Keratinocyte (primary cell): ENCODE measurements at regions not wholly inside any gene's neighbourhood (a gene's known extent, or its start where the extent isn't known, plus 50 kb on each side); places are given as distances from the start of the nearest gene placed in this dataset.

Experiments used
- DNase-seq: peaks from one replicate; pipeline ENCODE4 v3.0.0-alpha.2; 2011; ENCODE audit warnings: low read depth, missing footprints, low spot score
- FAIRE-seq: peaks from 2 replicates; lab custom pipeline; 2011; peaks lifted over from hg19 to GRCh38; lab: Jason Lieb, UNC
- H2AFZ ChIP-seq: 2 replicates; pipeline ENCODE4 v1.6.0; 2012; ENCODE audit warnings: low read length, control low read depth, inconsistent platforms; ENCODE audit not compliant: control insufficient read depth
- H3K27ac ChIP-seq: 2 replicates; pipeline ENCODE4 v1.5.1; 2011; ENCODE audit warnings: low read length; ENCODE audit not compliant: control insufficient read depth, insufficient read depth
- H3K27me3 ChIP-seq: 3 replicates; pipeline ENCODE4 v1.6.0; 2011; ENCODE audit warnings: low read length; ENCODE audit not compliant: control insufficient read depth, insufficient read depth; ENCODE audit errors: extremely low read depth
- H3K36me3 ChIP-seq, 2 experiments: 2 replicates in 1 of 2; 3 replicates in 1 of 2; pipeline ENCODE4 v1.5.1; 2011; ENCODE audit warnings: low read length in 2 of 2, mild to moderate bottlenecking in 1 of 2; ENCODE audit not compliant: control insufficient read depth in 2 of 2, insufficient read depth in 2 of 2; ENCODE audit errors: extremely low read depth in 1 of 2
- H3K4me1 ChIP-seq: 3 replicates; pipeline ENCODE4 v1.5.1; 2011; ENCODE audit warnings: low read length; ENCODE audit not compliant: control insufficient read depth, insufficient read depth; ENCODE audit errors: extremely low read depth
- H3K4me2 ChIP-seq: 3 replicates; pipeline ENCODE4 v1.6.0; 2011; ENCODE audit warnings: low read depth, low read length; ENCODE audit not compliant: control insufficient read depth, insufficient read depth; ENCODE audit errors: extremely low read depth
- H3K4me3 ChIP-seq, 3 experiments: fragments of 200-600 bp in 1 of 3; sonication (generic) in 1 of 3; 2 replicates in 2 of 3; 3 replicates in 1 of 3; pipeline ENCODE4 v1.5.1; 2011 to 2016; ENCODE audit warnings: low read length in 3 of 3, mild to moderate bottlenecking in 3 of 3, control low read depth in 2 of 3, inconsistent platforms in 1 of 3, low read depth in 1 of 3, mixed read lengths in 1 of 3, mixed run types in 1 of 3, moderate library complexity in 1 of 3; ENCODE audit not compliant: control insufficient read depth in 2 of 3, insufficient read depth in 2 of 3; ENCODE audit errors: extremely low read depth in 1 of 3
- H3K79me2 ChIP-seq: 2 replicates; pipeline ENCODE4 v1.6.0; 2012; ENCODE audit warnings: low read length; ENCODE audit not compliant: control insufficient read depth, insufficient read depth
- H3K9ac ChIP-seq: 3 replicates; pipeline ENCODE4 v1.6.0; 2011; ENCODE audit warnings: low read length; ENCODE audit not compliant: control insufficient read depth, insufficient read depth; ENCODE audit errors: extremely low read depth
- H3K9me1 ChIP-seq: 3 replicates; pipeline ENCODE4 v1.6.0; 2011; ENCODE audit warnings: low read length; ENCODE audit not compliant: control insufficient read depth, insufficient read depth; ENCODE audit errors: extremely low read depth
- H3K9me3 ChIP-seq: 2 replicates; pipeline ENCODE4 v1.5.1; 2012; ENCODE audit warnings: low read depth, low read length; ENCODE audit not compliant: control insufficient read depth
- H4K20me1 ChIP-seq: 3 replicates; pipeline ENCODE4 v1.6.0; 2011; ENCODE audit warnings: low read length; ENCODE audit not compliant: control insufficient read depth, insufficient read depth; ENCODE audit errors: extremely low read depth
- EZH2 ChIP-seq: IDR thresholded peaks from one replicate; pipeline ENCODE4 v1.6.1; 2012; ENCODE audit warnings: inconsistent platforms, mild to moderate bottlenecking, low read length, moderate library complexity
- dilution Hi-C: fragments of 300-500 bp; cut with MboI; formaldehyde crosslinking; loops from one replicate; pipeline ENCODE4 v1.7.0; 2020; ENCODE audit warnings: low sequenced_read_pairs; ENCODE audit not compliant: extremely low pct_ligation_motif_present
- TF ChIP-seq, protein P1 (sequence below), 3 experiments: IDR thresholded peaks in 1 of 3; conservative IDR thresholded peaks in 1 of 3; optimal IDR thresholded peaks in 1 of 3; 2 replicates in 2 of 3; 3 replicates in 1 of 3; pipeline versions ENCODE3 to v1.5.1; 2011; ENCODE audit warnings: low read length in 3 of 3, mild to moderate bottlenecking in 3 of 3, moderate library complexity in 2 of 3, control low read depth in 1 of 3, inconsistent platforms in 1 of 3; ENCODE audit not compliant: insufficient read depth in 2 of 3; ENCODE audit errors: extremely low read depth in 1 of 3

DNA sequence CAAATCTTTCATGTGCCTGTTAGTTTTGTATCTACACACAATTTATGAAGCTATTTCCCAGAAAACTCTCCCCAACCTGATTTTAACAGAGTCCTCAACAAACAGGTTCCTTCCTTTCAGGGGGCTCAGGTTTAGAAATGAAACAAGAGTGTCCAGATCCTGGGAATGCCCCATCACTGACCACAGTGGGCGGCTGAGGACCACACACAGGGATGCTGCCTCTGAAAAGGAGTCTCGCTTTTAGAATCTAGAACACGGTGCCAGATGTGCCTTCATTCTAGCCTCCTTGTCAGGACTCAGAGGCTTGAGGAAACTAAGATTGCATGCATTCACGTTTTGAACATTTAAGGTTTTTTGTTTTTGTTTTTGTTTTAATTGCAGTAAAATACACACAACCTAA is 115.0 kb downstream of the FOXB1 start:
- peaks cover 11% of the 10 kb centered on the region for H3K4me1 ChIP-seq
- no peaks in the 10 kb centered on the region for H3K36me3 ChIP-seq
- FAIRE-seq (no peak), DNase-seq (no peak)
- no peaks in the 10 kb centered on the region for H3K79me2 ChIP-seq
- no peak overlapping the region for H3K4me3 ChIP-seq
- H3K9ac ChIP-seq, result no peak overlapping the region
- dilution Hi-C loops, result no loop called here
- H3K27ac ChIP-seq, result no peak overlapping the region
- no peak overlapping the region for H3K4me2 ChIP-seq
- TF ChIP-seq EZH2, result no peak
- TF ChIP-seq, protein P1, sequence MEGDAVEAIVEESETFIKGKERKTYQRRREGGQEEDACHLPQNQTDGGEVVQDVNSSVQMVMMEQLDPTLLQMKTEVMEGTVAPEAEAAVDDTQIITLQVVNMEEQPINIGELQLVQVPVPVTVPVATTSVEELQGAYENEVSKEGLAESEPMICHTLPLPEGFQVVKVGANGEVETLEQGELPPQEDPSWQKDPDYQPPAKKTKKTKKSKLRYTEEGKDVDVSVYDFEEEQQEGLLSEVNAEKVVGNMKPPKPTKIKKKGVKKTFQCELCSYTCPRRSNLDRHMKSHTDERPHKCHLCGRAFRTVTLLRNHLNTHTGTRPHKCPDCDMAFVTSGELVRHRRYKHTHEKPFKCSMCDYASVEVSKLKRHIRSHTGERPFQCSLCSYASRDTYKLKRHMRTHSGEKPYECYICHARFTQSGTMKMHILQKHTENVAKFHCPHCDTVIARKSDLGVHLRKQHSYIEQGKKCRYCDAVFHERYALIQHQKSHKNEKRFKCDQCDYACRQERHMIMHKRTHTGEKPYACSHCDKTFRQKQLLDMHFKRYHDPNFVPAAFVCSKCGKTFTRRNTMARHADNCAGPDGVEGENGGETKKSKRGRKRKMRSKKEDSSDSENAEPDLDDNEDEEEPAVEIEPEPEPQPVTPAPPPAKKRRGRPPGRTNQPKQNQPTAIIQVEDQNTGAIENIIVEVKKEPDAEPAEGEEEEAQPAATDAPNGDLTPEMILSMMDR (optimal IDR thresholded peaks at IDR 0.05 in 1 of 3, IDR thresholded peaks at IDR 0.05 in 1 of 3, conservative IDR thresholded peaks at IDR 0.05 in 1 of 3; ENCODE audit: extremely low read depth in 1 of 3, insufficient read depth in 2 of 3, low read length in 3 of 3), result no peak
- no peaks in the 10 kb centered on the region for H3K9me1 ChIP-seq
- H3K9me3 ChIP-seq, result no peaks in the 10 kb centered on the region
- no peak overlapping the region for H2AFZ ChIP-seq
- H3K27me3 ChIP-seq, result peaks cover 45% of the 10 kb centered on the region
- no peaks in the 10 kb centered on the region for H4K20me1 ChIP-seq

DNA sequence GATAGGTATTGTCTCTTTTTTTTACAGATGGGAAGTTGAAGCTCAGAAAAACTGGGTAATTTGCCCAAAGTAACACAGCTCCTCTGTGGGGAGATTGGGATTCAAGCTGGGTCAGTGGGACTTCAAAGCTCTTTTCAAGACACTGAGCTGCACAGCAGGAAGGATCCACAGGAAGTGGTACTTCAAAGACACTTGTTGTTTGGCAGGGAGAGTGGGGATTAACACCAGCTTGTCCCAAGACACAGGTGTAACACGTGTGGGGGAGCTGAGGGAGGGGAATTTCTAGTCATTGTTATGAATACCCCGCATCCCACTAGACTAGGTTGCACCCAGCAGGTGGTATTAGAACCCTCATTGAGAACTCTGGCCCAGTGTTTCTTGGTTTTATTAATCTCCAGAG is 116.0 kb downstream of the FOXB1 start:
- H3K4me1 ChIP-seq, result peaks cover 11% of the 10 kb centered on the region
- H4K20me1 ChIP-seq, result no peaks in the 10 kb centered on the region
- no peaks in the 10 kb centered on the region for H3K79me2 ChIP-seq
- H3K27me3 ChIP-seq, result peaks cover 37% of the 10 kb centered on the region
- dilution Hi-C loops, result no loop called here
- H3K4me3 ChIP-seq, result no peak overlapping the region
- DNase-seq (no peak), FAIRE-seq (no peak)
- H3K9ac ChIP-seq, result no peak overlapping the region
- H3K4me2 ChIP-seq, result no peak overlapping the region
- no peaks in the 10 kb centered on the region for H3K9me3 ChIP-seq
- H3K27ac ChIP-seq, result no peak overlapping the region
- no peaks in the 10 kb centered on the region for H3K36me3 ChIP-seq
- TF ChIP-seq, protein P1 (optimal IDR thresholded peaks at IDR 0.05 in 1 of 3, IDR thresholded peaks at IDR 0.05 in 1 of 3, conservative IDR thresholded peaks at IDR 0.05 in 1 of 3; ENCODE audit: extremely low read depth in 1 of 3, insufficient read depth in 2 of 3, low read length in 3 of 3), result no peak
- no peaks in the 10 kb centered on the region for H3K9me1 ChIP-seq
- no peak overlapping the region for H2AFZ ChIP-seq
